ENCODE measurements at regions not wholly inside any gene's neighbourhood (a gene's known extent, or its start where the extent isn't known, plus 50 kb on each side); places are given as distances from the start of the nearest gene placed in this dataset.

DNA sequence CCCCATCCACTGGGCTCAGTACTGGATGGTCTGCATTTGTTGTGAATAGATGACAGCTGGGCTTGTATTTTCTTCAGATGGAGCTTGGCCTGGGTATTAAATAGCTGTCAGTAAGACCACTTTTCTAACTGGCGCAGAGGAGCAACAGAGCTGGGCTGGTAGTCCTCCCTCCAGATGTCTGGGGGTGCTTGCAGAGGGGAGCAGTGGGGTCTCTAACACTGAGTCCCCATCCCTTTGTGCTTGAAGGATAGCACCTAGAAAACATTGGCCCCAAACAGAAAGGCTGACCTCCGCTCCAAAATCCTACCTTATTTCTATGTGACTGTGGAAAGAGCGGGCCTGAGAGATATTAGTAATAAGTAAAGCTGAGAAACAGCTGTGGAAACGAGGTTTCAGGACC is 131.6 kb upstream of the E2F8 start:
- TF ChIP-seq SMC3 (IDR thresholded peaks at IDR 0.05; ENCODE audit: low read depth, low read length) (no peak), MXI1 (IDR thresholded peaks at IDR 0.05; ENCODE audit: borderline replicate concordance, low read depth, low read length) (no peak), POLR2A (IDR thresholded peaks at IDR 0.05; ENCODE audit: low read depth, low read length) (no peak)
- TF ChIP-seq, protein P1, sequence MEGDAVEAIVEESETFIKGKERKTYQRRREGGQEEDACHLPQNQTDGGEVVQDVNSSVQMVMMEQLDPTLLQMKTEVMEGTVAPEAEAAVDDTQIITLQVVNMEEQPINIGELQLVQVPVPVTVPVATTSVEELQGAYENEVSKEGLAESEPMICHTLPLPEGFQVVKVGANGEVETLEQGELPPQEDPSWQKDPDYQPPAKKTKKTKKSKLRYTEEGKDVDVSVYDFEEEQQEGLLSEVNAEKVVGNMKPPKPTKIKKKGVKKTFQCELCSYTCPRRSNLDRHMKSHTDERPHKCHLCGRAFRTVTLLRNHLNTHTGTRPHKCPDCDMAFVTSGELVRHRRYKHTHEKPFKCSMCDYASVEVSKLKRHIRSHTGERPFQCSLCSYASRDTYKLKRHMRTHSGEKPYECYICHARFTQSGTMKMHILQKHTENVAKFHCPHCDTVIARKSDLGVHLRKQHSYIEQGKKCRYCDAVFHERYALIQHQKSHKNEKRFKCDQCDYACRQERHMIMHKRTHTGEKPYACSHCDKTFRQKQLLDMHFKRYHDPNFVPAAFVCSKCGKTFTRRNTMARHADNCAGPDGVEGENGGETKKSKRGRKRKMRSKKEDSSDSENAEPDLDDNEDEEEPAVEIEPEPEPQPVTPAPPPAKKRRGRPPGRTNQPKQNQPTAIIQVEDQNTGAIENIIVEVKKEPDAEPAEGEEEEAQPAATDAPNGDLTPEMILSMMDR (conservative IDR thresholded peaks at IDR 0.05; ENCODE audit: low read depth, low read length), result no peak
- TF ChIP-seq, protein P2, sequence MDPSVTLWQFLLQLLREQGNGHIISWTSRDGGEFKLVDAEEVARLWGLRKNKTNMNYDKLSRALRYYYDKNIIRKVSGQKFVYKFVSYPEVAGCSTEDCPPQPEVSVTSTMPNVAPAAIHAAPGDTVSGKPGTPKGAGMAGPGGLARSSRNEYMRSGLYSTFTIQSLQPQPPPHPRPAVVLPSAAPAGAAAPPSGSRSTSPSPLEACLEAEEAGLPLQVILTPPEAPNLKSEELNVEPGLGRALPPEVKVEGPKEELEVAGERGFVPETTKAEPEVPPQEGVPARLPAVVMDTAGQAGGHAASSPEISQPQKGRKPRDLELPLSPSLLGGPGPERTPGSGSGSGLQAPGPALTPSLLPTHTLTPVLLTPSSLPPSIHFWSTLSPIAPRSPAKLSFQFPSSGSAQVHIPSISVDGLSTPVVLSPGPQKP (IDR thresholded peaks at IDR 0.05; ENCODE audit: borderline replicate concordance, low read depth, low read length), result no peak
